A549 (cell line): ENCODE measurements at regions not wholly inside any gene's neighbourhood (a gene's known extent, or its start where the extent isn't known, plus 50 kb on each side); places are given as distances from the start of the nearest gene placed in this dataset.

Experiments used
- ATAC-seq, 2 experiments: fragments of 200-7000 bp in 1 of 2; fragments of >200 bp in 1 of 2; cut with Nextera tagmentation in 1 of 2; cut with Tn5 transposase in 1 of 2; 3 replicates each; pipeline versions ENCODE4 v1.8.0 to v1.9.1; 2018 to 2020; ENCODE audit warnings: mild to moderate bottlenecking in 1 of 2, moderate library complexity in 1 of 2
- CTCF ChIA-PET: fragments of 300-600 bp; sonication (Branson Sonifier 250); formaldehyde crosslinking; extraction: SDS; loops from one replicate; lab custom pipeline; 2021; ENCODE audit warnings: antibody characterized with exemption, inconsistent platforms; lab: Yijun Ruan, JAX
- POLR2A ChIA-PET: fragments of 350-600 bp; formaldehyde crosslinking; extraction: SDS; loops from one replicate; lab custom pipeline; 2021; ENCODE audit warnings: antibody characterized with exemption, inconsistent platforms; lab: Yijun Ruan, JAX
- DNase-seq, 2 experiments: peaks; one replicate each; pipeline versions ENCODE4 v3.0.0 to v3.0.0-alpha.2; 2011 to 2016; ENCODE audit warnings: low read depth in 1 of 2, low spot score in 1 of 2
- FAIRE-seq: peaks from 2 replicates; lab custom pipeline; 2011; peaks lifted over from hg19 to GRCh38; lab: Jason Lieb, UNC
- H3K27ac ChIP-seq, 2 experiments: fragments of >200 bp; sonication (Bioruptor Twin); formaldehyde crosslinking; 3 replicates each; pipeline ENCODE4 v1.5.1; 2016 to 2017
- H3K4me1 ChIP-seq: fragments of >200 bp; sonication (Bioruptor Twin); formaldehyde crosslinking; 3 replicates; pipeline ENCODE4 v1.6.1; 2016
- H3K4me2 ChIP-seq: fragments of >200 bp; sonication (Bioruptor Twin); formaldehyde crosslinking; 3 replicates; pipeline ENCODE4 v1.6.1; 2016
- H3K4me3 ChIP-seq: fragments of >200 bp; sonication (Bioruptor Twin); formaldehyde crosslinking; 3 replicates; pipeline ENCODE4 v1.5.1; 2016
- H3K9me3 ChIP-seq: fragments of >200 bp; sonication (Bioruptor Twin); formaldehyde crosslinking; 3 replicates; pipeline ENCODE4 v1.6.1; 2016
- BCL3 ChIP-seq: fragments of >200 bp; sonication (Bioruptor Twin); formaldehyde crosslinking; IDR thresholded peaks from 3 replicates; pipeline ENCODE4 v1.6.1; 2016
- BHLHE40 ChIP-seq: IDR thresholded peaks from 2 replicates; pipeline ENCODE4 v1.6.1; 2012; ENCODE audit warnings: low read depth, low read length, inconsistent platforms
- CEBPB ChIP-seq, 2 experiments: fragments of >200 bp in 1 of 2; sonication (Bioruptor Twin) in 1 of 2; formaldehyde crosslinking in 1 of 2; IDR thresholded peaks; 2 replicates each; pipeline ENCODE4 v1.6.1; 2012 to 2016
- CHD4 ChIP-seq: fragments of 200-600 bp; sonication (generic); IDR thresholded peaks from 2 replicates; pipeline ENCODE4 v1.6.1; 2016; ENCODE audit warnings: antibody characterized with exemption, mild to moderate bottlenecking, borderline replicate concordance
- E2F6 ChIP-seq: IDR thresholded peaks from 2 replicates; pipeline ENCODE4 v1.6.1; 2012; ENCODE audit warnings: low read depth, borderline replicate concordance
- EHF ChIP-seq: fragments of 250-450 bp; sonication (Bioruptor Pico); IDR thresholded peaks from 2 replicates; pipeline ENCODE4 v1.5.0; 2020; ENCODE audit warnings: mild to moderate bottlenecking
- EHMT2 ChIP-seq: fragments of 200-600 bp; sonication (generic); IDR thresholded peaks from 2 replicates; pipeline ENCODE4 v1.6.1; 2016; ENCODE audit warnings: antibody characterized with exemption, low read depth, mild to moderate bottlenecking, moderate library complexity
- ELK1 ChIP-seq: fragments of 150-350 bp; IDR thresholded peaks from 2 replicates; pipeline ENCODE4 v1.6.1; 2014; ENCODE audit warnings: low read depth, mild to moderate bottlenecking, low read length
- EP300 ChIP-seq, 2 experiments: fragments of >200 bp; sonication (Bioruptor Twin); formaldehyde crosslinking; IDR thresholded peaks; 2 replicates in 1 of 2; 3 replicates in 1 of 2; pipeline ENCODE4 v1.6.1; 2016 to 2017
- ESRRA ChIP-seq: fragments of 150-350 bp; IDR thresholded peaks from 2 replicates; pipeline ENCODE4 v1.6.1; 2014; ENCODE audit warnings: mild to moderate bottlenecking, low read length, borderline replicate concordance
- FOSB ChIP-seq: fragments of 250-450 bp; sonication (Bioruptor Pico); IDR thresholded peaks from 2 replicates; pipeline ENCODE4 v1.5.0; 2020; ENCODE audit warnings: mild to moderate bottlenecking, moderate library complexity
- FOSL2 ChIP-seq, 2 experiments: fragments of 450-650 bp in 1 of 2; fragments of >200 bp in 1 of 2; sonication (Bioruptor Twin) in 1 of 2; formaldehyde crosslinking; IDR thresholded peaks; 2 replicates each; pipeline versions ENCODE4 v1.5.0 to v1.6.1; 2016 to 2020; ENCODE audit warnings: mild to moderate bottlenecking in 1 of 2, moderate library complexity in 1 of 2
- FOXS1 ChIP-seq: fragments of 250-450 bp; sonication (Bioruptor Pico); IDR thresholded peaks from 2 replicates; pipeline ENCODE4 v1.5.0; 2020; ENCODE audit warnings: mild to moderate bottlenecking, moderate library complexity
- GATA3 ChIP-seq: IDR thresholded peaks from 2 replicates; pipeline ENCODE4 v1.6.1; 2012; ENCODE audit warnings: borderline replicate concordance
- HDAC2 ChIP-seq: fragments of 200-600 bp; sonication (generic); IDR thresholded peaks from 2 replicates; pipeline ENCODE4 v1.6.1; 2016
- HES2 ChIP-seq: fragments of >200 bp; sonication (Bioruptor Twin); formaldehyde crosslinking; IDR thresholded peaks from 2 replicates; pipeline ENCODE4 v1.6.1; 2016
- HOXA7 ChIP-seq: fragments of 250-450 bp; sonication (Bioruptor Pico); IDR thresholded peaks from 2 replicates; pipeline ENCODE4 v1.5.0; 2020; ENCODE audit warnings: mild to moderate bottlenecking, moderate library complexity
- HOXB13 ChIP-seq: fragments of 250-450 bp; sonication (Bioruptor Pico); IDR thresholded peaks from 2 replicates; pipeline ENCODE4 v1.5.0; 2020; ENCODE audit warnings: low read depth, mild to moderate bottlenecking, moderate library complexity
- HOXB5 ChIP-seq: fragments of 250-450 bp; sonication (Bioruptor Pico); IDR thresholded peaks from 2 replicates; pipeline ENCODE4 v1.5.0; 2020; ENCODE audit warnings: mild to moderate bottlenecking, moderate library complexity
- JUN ChIP-seq, 2 experiments: fragments of >200 bp; sonication (Bioruptor Twin); formaldehyde crosslinking; IDR thresholded peaks; 2 replicates in 1 of 2; 3 replicates in 1 of 2; pipeline ENCODE4 v1.6.1; 2016 to 2017
- JUNB ChIP-seq: fragments of >200 bp; sonication (Bioruptor Twin); formaldehyde crosslinking; IDR thresholded peaks from 2 replicates; pipeline ENCODE4 v1.6.1; 2016
- MAZ ChIP-seq: fragments of 150-350 bp; IDR thresholded peaks from 2 replicates; pipeline ENCODE4 v1.6.1; 2014; ENCODE audit warnings: antibody characterized with exemption, low read depth, low read length, borderline replicate concordance
- MYC ChIP-seq: IDR thresholded peaks from 2 replicates; pipeline ENCODE4 v1.6.1; 2012; ENCODE audit warnings: mild to moderate bottlenecking, inconsistent platforms, low read length, improper control_type of control experiment, borderline replicate concordance
- NPAS2 ChIP-seq: fragments of 250-450 bp; sonication (Bioruptor Pico); IDR thresholded peaks from 2 replicates; pipeline ENCODE4 v1.8.0; 2022; ENCODE audit warnings: mild to moderate bottlenecking, moderate library complexity, borderline replicate concordance
- POLR2AphosphoS2 ChIP-seq: conservative IDR thresholded peaks from 2 replicates; pipeline ENCODE4 v1.6.1; 2012; ENCODE audit warnings: low read length, improper control_type of control experiment, inconsistent platforms
- RAD21 ChIP-seq, 2 experiments: fragments of >200 bp in 1 of 2; sonication (Bioruptor Twin) in 1 of 2; formaldehyde crosslinking in 1 of 2; IDR thresholded peaks in 1 of 2; conservative IDR thresholded peaks in 1 of 2; 2 replicates in 1 of 2; 3 replicates in 1 of 2; pipeline ENCODE4 v1.6.1; 2012 to 2018; ENCODE audit warnings: inconsistent platforms in 1 of 2
- RCOR1 ChIP-seq: fragments of 150-350 bp; IDR thresholded peaks from 2 replicates; pipeline ENCODE4 v1.6.1; 2014; ENCODE audit warnings: antibody characterized with exemption, low read length, low read depth
- RFX5 ChIP-seq: fragments of 450-650 bp; IDR thresholded peaks from 2 replicates; pipeline ENCODE4 v1.7.1; 2014; ENCODE audit warnings: antibody characterized with exemption, mild to moderate bottlenecking, moderate library complexity
- SMC3 ChIP-seq: fragments of >200 bp; sonication (Bioruptor Twin); formaldehyde crosslinking; IDR thresholded peaks from 3 replicates; pipeline ENCODE4 v1.6.1; 2018; ENCODE audit warnings: inconsistent platforms
- ZFP36 ChIP-seq: fragments of 450-650 bp; IDR thresholded peaks from 2 replicates; pipeline ENCODE4 v1.6.1; 2014; ENCODE audit warnings: borderline replicate concordance; ENCODE audit not compliant: partially characterized antibody
- WGBS: methylation state at CpG from one replicate; pipeline ENCODE4 v1.1.6; 2017; ENCODE audit errors: missing lambda C conversion rate; 5-methylcytosine and 5-hydroxymethylcytosine counted together

GRCh38 chr2:234252772-234253171, 202.3 kb downstream of the SPP2 start:
- 93% methylated on average over 7 of the region's 7 CpGs for WGBS
- no peak for DNase-seq
- Histone ChIP-seq H3K9me3 (0 out of 3 replicates have a peak, but pooled peaks cover 7% of the 10 kb centered on the region), H3K27ac (peak overlapping the region; percentile 93 to 95), H3K4me1 (peaks cover 77% of the 10 kb centered on the region), H3K4me2 (peak overlapping the region; percentile 56), H3K4me3 (no peak overlapping the region)
- no peak for ATAC-seq
- ChIA-PET CTCF (interaction anchor here (1.9 to 2.3 kb wide), 2 partner anchors 117 to 293 kb away, joined by 7 to 8 read pairs; no protein-coding TSS in a partner anchor), POLR2A (interaction anchor here (2.4 kb wide), 1 partner anchor 244 kb away, joined by 12 read pairs; the partner anchor contains the start of gene ARL4C)
- TF ChIP-seq ESRRA (no peak), CHD4 (no peak), EHMT2 (no peak), MAZ (no peak), RFX5 (no peak), EHF (no peak), BCL3 (no peak), SMC3 (no peak), GATA3 (no peak), FOSB (CRISPR knock-in tag) (no peak), NPAS2 (no peak), ELK1 (no peak), BHLHE40 (no peak), MYC (no peak), E2F6 (no peak), HOXA7 (CRISPR knock-in tag) (no peak), ZFP36 (no peak), RCOR1 (no peak)
- no peak for FAIRE-seq

GRCh38 chr2:234251326-234252271, 201.1 kb downstream of the SPP2 start:
- ChIA-PET POLR2A (interaction anchor here (0.5 to 2.4 kb wide), 4 partner anchors 48 to 245 kb away, joined by 3 to 12 read pairs (median 3); partner anchors contain the start of gene ARL4C), CTCF (interaction anchor here (0.6 to 2.3 kb wide), 9 partner anchors 10 to 839 kb away, joined by 3 to 8 read pairs (median 4); no protein-coding TSS in a partner anchor)
- peak overlapping the region; percentile 56 for H3K4me2 ChIP-seq
- H3K4me3 ChIP-seq, result no peak overlapping the region
- FAIRE-seq (peak; percentile 78), ATAC-seq (peak; percentile 66 to 70), DNase-seq (peak; percentile 56 to 91)
- 0 out of 3 replicates have a peak, but pooled peaks cover under 1% of the 10 kb centered on the region for H3K9me3 ChIP-seq
- WGBS, result 30% methylated on average over 8 of the region's 8 CpGs
- peaks cover 74% of the 10 kb centered on the region for H3K4me1 ChIP-seq
- H3K27ac ChIP-seq, result peak overlapping the region; percentile 93 to 95
- TF ChIP-seq RCOR1, result no peak
- TF ChIP-seq HOXB13 (CRISPR knock-in tag), result peak; percentile 79; the same call in 1 of the 2 replicates
- peak; percentile 85 to 86; a peak in 3 of 5 replicates for TF ChIP-seq EP300 (IDR thresholded peaks at IDR 0.05)
- TF ChIP-seq POLR2AphosphoS2, result no peak
- peak; percentile 73 for TF ChIP-seq FOSL2 (IDR thresholded peaks at IDR 0.05)
- TF ChIP-seq FOSL2 (CRISPR knock-in tag; IDR thresholded peaks at IDR 0.05), result peak; percentile 78
- peak; percentile 87 for TF ChIP-seq GATA3
- peak; percentile 20; the same call in 1 of the 2 replicates for TF ChIP-seq HOXB5 (CRISPR knock-in tag)
- peak; percentile 40 to 68; a peak in 3 of 4 replicates for TF ChIP-seq CEBPB (IDR thresholded peaks at IDR 0.05)
- 0 out of 2 replicates have a peak, but pooled peaks have one; percentile 49 for TF ChIP-seq E2F6
- TF ChIP-seq HDAC2, result no peak
- no peak for TF ChIP-seq FOXS1 (CRISPR knock-in tag)
- 0 out of 2 replicates have a peak, but pooled peaks have one; percentile 3 for TF ChIP-seq HES2
- peak; percentile 65; the same call in 2 of the 3 replicates for TF ChIP-seq BCL3
- TF ChIP-seq JUNB, result peak; percentile 94
- TF ChIP-seq JUN (IDR thresholded peaks at IDR 0.05), result peak; percentile 83 to 92; a peak in 4 of 5 replicates
- peak; percentile 62 for TF ChIP-seq MYC
- peak; percentile 28 to 55; a peak in 3 of 5 replicates for TF ChIP-seq RAD21 (conservative IDR thresholded peaks at IDR 0.05 in 1 of 2, IDR thresholded peaks at IDR 0.05 in 1 of 2)
- peak; percentile 49 for TF ChIP-seq SMC3
